BJ (cell line): ENCODE measurements at regions not wholly inside any gene's neighbourhood (a gene's known extent, or its start where the extent isn't known, plus 50 kb on each side); places are given as distances from the start of the nearest gene placed in this dataset.

Experiments
- CTCF ChIA-PET: fragments of 350-600 bp; formaldehyde crosslinking; extraction: SDS; loops from one replicate; lab custom pipeline; 2021; ENCODE audit warnings: antibody characterized with exemption, inconsistent platforms; lab: Yijun Ruan, JAX
- POLR2A ChIA-PET: fragments of 300-600 bp; sonication (Branson Sonifier 250); formaldehyde crosslinking; extraction: SDS; loops from one replicate; lab custom pipeline; 2021; ENCODE audit warnings: antibody characterized with exemption; lab: Charles Lee
- DNase-seq: peaks from one replicate; pipeline ENCODE4 v3.0.0-alpha.2; 2011; ENCODE audit warnings: low read depth
- H3K27me3 ChIP-seq: 2 replicates; pipeline ENCODE4 v1.6.0; 2011; ENCODE audit warnings: low read length; ENCODE audit not compliant: control insufficient read depth, insufficient read depth
- H3K36me3 ChIP-seq: 2 replicates; pipeline ENCODE4 v1.5.1; 2011; ENCODE audit warnings: low read length; ENCODE audit not compliant: control insufficient read depth, insufficient read depth
- H3K4me3 ChIP-seq: 2 replicates; pipeline ENCODE4 v1.5.1; 2011; ENCODE audit warnings: low read depth, mild to moderate bottlenecking, control low read depth, low read length
- CTCF ChIP-seq: IDR thresholded peaks from 2 replicates; pipeline ENCODE4 v1.5.1; 2011; ENCODE audit warnings: low read depth, mild to moderate bottlenecking, control low read depth, inconsistent platforms, low read length, moderate library complexity; ENCODE audit not compliant: insufficient read depth

GRCh38 chr6:6730831-6731230 lies 142.3 kb downstream of the LY86 start:
- H3K36me3 ChIP-seq = no peaks in the 10 kb centered on the region
- peak; percentile 71 for DNase-seq
- H3K27me3 ChIP-seq = no peaks in the 10 kb centered on the region
- H3K4me3 ChIP-seq = no peak overlapping the region
- ChIA-PET CTCF (interaction anchor here (0.8 to 2.2 kb wide), 5 partner anchors 11 to 512 kb away, joined by 3 to 9 read pairs (median 4); no protein-coding TSS in a partner anchor), POLR2A (no interaction called here)
- TF ChIP-seq CTCF = no peak

- TF ChIP-seq CTCF = no peak
- Histone ChIP-seq H3K4me3 (no peak overlapping the region), H3K27me3 (no peaks in the 10 kb centered on the region; the same call in 1 of the 2 replicates), H3K36me3 (no peaks in the 10 kb centered on the region)
- no peak for DNase-seq
- CTCF ChIA-PET = interaction anchor here (0.9 to 1.8 kb wide), 3 partner anchors 10 to 509 kb away, joined by 3 to 9 read pairs (median 4); no protein-coding TSS in a partner anchor
- POLR2A ChIA-PET = no interaction called here
These were observed 146.3 kb downstream of the LY86 start for GRCh38 chr6:6734479-6735465.

GRCh38 chr6:6736791-6737654 lies 148.5 kb downstream of the LY86 start:
- peak; percentile 82 for DNase-seq
- no peaks in the 10 kb centered on the region for H3K36me3 ChIP-seq
- ChIA-PET CTCF (interaction anchor here (0.8 kb wide), 1 partner anchor 171 kb away, joined by 3 read pairs; no protein-coding TSS in a partner anchor), POLR2A (interaction anchor here (0.6 kb wide), 2 partner anchors 12 to 372 kb away, joined by 4 to 9 read pairs; no protein-coding TSS in a partner anchor)
- H3K4me3 ChIP-seq = peak overlapping the region; percentile 36
- no peak for TF ChIP-seq CTCF
- H3K27me3 ChIP-seq = no peaks in the 10 kb centered on the region; the same call in 1 of the 2 replicates

- no peak for DNase-seq
- Histone ChIP-seq H3K27me3 (no peaks in the 10 kb centered on the region; the same call in 1 of the 2 replicates), H3K36me3 (no peaks in the 10 kb centered on the region), H3K4me3 (peak overlapping the region; percentile 36)
- ChIA-PET POLR2A (no interaction called here), CTCF (no interaction called here)
- TF ChIP-seq CTCF = no peak
These were observed 149.2 kb downstream of the LY86 start for GRCh38 chr6:6737671-6738070.
